ENCODE measurements at regions not wholly inside any gene's neighbourhood (a gene's known extent, or its start where the extent isn't known, plus 50 kb on each side); places are given as distances from the start of the nearest gene placed in this dataset.
"Not testable (repeated sequence)": the region's sequence is repeated elsewhere in the genome, so short reads cannot be mapped to it uniquely, and the experiment has no call there.

DNA sequence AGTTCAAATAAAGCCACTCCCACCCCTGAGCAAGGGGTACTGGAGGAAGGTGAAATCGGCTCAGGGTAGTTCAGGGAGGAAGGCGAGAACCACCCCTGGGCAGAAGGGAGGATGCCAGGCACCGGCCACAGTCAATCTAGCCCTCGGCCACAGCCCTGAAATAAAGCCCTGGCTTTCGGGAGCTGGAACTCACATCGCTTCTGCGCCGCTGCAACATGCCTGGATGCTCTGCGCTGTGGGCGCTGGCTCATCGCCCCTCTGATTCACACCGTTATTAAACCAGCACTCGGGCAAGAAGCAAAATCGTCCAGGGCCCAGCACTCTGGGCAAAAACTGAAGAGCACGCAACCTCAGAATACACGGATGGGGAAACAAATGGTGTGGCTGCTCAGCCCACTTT lies 136.9 kb upstream of the RREB1 start:
- no peak for DNase-seq (ENCODE audit: low read depth)

GRCh38 chr6:6971369-6971768 lies 136.4 kb upstream of the RREB1 start:
- DNase-seq (ENCODE audit: low read depth): no peak

DNA sequence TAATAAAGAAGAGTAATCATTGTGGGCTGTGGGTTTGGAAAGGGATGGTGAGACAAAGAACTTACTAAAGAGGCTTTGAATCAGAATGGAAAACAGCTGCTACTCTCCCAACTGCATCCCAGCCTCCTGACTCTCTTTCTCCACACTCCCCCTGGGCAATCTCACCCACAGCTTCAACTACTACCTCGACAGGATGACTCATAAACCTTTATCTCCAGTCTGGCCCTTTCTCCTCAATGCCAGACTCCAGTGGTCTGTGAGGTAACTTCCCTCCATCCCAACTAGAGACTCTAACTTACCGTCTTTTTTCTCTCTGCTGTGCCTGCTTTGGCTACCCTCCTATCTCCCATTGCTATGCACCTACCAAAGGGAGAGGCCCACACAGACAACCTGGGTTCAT lies 135.3 kb upstream of the RREB1 start:
- DNase-seq (ENCODE audit: low read depth): peak; percentile 75

GRCh38 chr6:6973721-6974120 lies 134.0 kb upstream of the RREB1 start:
- DNase-seq (ENCODE audit: low read depth): no peak

DNA sequence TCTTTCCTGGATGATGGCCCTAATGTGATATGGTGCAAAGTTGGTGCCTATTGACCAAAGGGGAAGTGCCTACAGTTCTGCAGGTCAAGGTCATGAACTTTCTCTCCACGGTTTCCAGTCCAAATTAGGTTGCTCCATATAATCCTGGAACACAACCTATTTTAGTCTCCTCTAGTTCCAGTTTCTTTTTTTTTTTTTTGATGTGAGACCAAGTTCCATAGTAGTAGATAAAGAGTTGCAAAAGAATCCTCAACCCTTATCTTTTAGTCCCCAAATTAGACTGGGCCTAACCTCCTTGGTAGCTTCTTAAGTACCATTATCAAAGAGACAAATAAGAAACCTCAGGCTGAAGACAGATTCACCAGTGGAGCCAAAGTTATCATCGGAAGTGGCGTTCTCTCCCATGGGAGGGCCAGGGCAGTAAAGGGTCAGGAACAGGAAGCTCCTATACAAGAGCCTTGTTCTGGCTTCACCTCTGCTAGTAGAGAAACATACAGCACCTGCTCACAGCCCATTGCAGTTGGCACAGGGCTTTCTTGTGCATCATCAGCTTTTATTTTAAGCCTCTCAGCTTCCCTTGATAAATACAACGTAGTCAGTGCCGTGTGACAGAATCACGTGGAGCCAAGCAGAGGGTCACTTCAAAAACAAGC lies 132.2 kb upstream of the RREB1 start:
- no peak for DNase-seq (ENCODE audit: low read depth)

DNA sequence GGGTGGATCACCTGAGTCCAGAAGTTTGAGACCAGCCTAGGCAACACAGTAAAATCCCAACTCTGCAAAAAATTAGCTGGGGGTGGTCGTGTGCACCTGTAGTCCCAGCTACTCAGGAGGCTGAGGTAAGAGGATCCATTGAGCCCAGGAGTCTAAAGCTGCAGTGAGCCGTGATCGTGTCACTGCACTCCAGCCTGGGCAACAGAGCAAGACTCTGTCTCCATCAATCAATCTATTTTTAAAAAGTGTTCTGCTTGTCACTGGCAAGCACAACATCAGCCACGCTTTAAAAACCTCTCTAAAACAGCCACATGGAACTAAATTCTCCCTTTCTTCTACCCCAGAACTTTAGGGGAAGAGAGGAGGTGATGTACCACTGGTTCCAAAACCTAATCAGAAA lies 131.6 kb upstream of the RREB1 start:
- no peak for DNase-seq (ENCODE audit: low read depth)

DNA sequence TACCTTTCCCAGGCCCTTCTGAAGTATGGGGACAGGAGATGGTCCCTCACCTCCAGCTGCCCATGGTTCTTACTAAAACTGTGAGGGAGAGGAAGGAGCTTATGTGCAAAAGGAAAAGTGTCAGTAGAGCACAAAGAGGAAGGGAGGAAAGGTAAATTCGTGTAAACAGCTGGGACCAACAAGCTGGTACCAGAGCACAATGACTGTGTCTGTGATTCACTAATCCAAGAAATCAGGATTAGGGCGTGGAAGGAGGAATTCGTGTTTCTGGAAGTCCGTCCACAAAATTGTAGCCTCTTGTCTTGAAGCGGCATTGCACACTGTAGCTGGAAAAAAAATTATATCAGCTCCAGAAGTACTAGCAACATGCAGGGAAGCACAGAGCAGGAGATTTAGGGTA lies 129.0 kb upstream of the RREB1 start:
- no peak for DNase-seq (ENCODE audit: low read depth)

GRCh38 chr6:6980999-6981597 lies 126.7 kb upstream of the RREB1 start:
- DNase-seq (ENCODE audit: low read depth): no peak

- DNase-seq (ENCODE audit: low read depth): no peak
Measured at GRCh38 chr6:6981681-6982322, 126.0 kb upstream of the RREB1 start.

- DNase-seq (ENCODE audit: low read depth): no peak
Measured at GRCh38 chr6:6982663-6983062, 125.1 kb upstream of the RREB1 start.

DNA sequence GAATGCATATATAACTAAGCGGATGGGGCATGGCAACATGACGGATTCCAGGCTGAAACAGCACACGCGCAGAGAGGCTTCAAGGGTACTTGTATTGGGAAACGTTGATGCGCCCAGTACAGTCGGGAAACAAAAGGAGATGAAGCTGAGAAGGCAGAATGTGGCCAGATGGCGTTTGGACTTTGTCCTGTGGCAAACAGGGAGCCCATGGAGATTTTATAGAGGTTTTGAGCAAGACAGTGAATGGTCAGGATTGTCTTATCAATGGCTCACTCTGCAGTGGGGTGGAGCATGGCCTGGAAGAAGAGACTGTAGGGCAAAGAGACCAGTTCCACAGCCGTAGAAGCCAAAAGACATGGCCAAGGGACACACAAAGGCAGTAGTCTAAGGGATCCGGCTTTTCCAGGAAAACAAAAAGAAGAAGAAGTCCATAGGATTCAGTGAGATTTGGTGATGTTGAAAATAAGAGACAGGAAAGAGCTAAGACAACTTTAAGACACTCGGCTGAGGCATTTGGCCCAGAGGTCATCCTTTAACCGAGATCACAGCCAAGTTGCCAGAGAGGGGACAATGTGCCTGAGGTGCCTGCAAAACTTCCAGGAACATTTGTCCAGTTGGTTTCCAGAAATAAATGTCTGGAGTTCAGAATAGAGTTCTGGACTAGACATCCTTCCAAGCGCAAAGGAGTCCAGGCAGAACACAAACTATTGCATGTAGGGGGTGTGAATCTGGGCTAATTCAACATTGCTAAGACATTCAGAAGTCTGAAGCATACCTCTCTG lies 123.0 kb upstream of the RREB1 start:
- DNase-seq (ENCODE audit: low read depth): no peak

GRCh38 chr6:6986344-6986743 lies 121.4 kb upstream of the RREB1 start:
- DNase-seq (ENCODE audit: low read depth): no peak

DNA sequence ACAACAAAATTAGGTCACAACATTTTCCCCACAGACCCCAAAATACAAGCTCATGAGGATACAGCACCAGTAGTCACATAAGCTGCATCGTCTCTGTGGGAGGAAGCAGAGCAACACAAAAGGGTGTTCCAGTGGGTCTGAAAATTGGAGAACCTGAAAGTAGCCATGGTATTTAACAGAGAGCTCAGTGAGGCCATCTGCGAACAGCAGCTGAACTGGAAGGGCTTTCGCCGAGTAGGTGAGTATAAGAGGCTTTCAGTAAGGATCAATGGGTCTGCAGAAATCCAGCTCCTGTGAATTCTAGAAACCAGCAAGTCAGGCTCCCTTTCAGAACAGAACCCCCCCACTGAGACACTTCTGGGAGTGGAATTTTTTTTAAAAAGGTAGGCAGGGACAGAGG lies 120.0 kb upstream of the RREB1 start:
- no peak for DNase-seq (ENCODE audit: low read depth)

GRCh38 chr6:6990059-6990458 lies 117.7 kb upstream of the RREB1 start:
- DNase-seq (ENCODE audit: low read depth): not testable (repeated sequence)

DNA sequence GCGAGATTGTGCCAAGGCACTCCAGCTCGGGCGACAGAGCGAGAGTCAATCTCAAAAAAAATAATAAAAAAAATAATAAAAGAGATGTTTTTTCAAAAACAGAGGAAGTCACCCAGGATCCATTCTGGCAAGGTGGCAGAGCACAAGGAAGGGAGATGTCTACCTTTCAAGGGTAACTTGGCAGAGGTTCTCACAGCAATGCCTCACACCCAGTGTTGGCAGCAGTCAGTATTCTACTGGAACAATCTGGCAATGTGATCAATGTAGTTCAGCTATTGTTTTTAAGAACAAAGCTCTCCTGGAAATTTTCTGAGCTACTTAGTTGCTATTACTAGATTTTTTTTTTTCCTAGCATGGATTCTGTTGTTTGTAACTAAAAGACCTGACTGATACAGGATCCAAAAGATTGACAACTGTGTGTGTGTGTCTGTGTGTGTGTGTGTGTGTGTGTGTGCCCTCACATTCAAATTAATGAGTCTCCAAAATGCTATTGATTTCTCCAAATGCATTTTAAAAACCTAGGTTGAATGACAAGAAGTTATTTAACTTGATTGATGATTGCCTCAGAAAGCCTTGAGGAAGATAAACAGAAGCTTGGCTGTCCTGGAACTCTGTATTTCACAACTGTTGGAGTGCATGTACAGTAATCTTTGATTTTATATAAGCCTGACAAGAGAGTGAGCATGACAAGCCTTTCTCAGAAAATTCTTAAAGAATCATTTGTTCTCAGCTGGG lies 114.1 kb upstream of the RREB1 start:
- DNase-seq (ENCODE audit: low read depth): no peak

DNA sequence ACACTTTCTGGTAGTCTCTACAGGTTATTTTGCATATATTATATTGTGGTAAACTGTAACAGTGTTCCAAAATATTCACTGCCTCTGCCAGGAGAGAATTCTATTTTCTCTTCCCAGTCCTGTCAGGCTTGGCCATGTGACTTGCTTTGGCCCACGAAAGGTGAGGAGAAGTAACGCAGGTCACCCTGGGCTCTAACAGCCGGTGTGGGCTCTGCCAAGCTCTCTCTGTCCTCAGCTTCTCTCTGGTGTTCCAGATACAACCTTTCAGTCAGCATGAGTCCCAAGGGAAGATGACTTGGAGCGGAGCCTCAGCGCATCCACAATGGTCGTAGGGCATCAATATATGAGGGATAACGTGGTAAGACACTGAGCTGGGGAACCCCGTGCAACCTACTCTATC lies 113.0 kb upstream of the RREB1 start:
- DNase-seq (ENCODE audit: low read depth): no peak

GRCh38 chr6:6995328-6995727 lies 112.4 kb upstream of the RREB1 start:
- no peak for DNase-seq (ENCODE audit: low read depth)

DNA sequence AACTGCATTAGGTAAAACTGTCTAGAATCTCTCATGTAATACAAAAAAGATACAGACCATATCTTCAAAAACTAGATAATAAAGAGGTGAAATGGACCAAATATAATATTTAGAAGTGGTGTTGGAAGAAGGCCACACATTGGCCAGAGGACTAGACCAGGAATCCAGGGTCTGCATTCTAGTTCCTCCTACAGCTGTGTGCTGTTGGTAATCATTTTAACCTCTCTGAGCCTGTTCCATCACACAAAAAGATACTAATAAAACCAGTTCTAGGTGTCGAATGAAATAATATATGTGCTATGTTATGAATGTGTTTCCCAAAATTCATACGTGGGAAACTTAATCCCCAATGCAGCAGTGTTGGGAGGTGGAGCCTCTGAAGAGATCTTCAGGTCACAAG lies 111.6 kb upstream of the RREB1 start:
- DNase-seq (ENCODE audit: low read depth): no peak

DNA sequence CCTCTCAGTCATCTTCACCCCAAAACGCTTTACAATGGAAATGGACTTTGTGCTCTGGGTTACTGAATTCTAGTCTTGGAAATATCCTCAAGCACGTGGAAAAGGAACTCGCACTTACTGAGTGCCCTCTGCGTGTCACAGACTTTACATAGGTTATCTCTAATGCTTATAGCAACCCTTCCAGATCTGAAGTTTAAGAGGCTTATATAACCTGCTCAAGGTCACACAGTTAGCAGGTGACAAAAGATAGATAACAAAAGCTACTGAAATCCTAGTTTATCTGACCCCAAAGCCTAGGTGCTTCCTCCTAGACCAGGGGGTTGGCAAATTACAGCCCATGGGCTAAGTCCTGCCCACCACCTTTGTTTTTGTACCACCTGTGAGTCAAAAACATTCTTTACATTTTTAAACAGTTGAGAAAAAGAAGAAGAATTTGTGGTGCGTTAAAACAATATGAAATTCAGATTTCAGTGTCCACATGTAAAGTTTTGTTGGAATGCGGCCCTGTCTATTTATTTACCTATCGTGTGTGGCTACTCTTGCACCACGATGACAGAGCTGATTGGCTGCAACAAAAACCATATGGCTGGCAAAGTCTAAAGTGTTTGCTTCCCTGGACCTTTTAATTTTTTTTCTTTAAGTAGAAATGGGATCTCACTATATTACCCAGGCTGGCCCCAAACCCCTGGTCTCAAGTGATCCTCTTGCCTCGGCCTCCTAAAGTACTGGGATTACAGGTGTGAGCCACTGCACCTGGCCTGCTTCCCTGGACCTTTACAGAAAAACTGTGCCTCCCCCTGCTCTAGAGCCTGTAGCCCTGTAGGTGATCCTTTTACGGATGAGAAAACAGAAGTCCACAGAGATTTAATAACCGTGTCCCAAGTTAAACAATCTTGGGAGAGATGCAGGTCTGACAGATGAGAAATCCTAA lies 110.2 kb upstream of the RREB1 start:
- DNase-seq (ENCODE audit: low read depth): no peak

GRCh38 chr6:6998194-6998569 lies 109.6 kb upstream of the RREB1 start:
- no peak for DNase-seq (ENCODE audit: low read depth)
